SK-N-SH treated with all-trans-retinoic acid at 6 μM for 48 hours (cell line): ENCODE measurements at regions not wholly inside any gene's neighbourhood (a gene's known extent, or its start where the extent isn't known, plus 50 kb on each side); places are given as distances from the start of the nearest gene placed in this dataset.

Experiments
- ATAC-seq: fragments of 200-7000 bp; cut with Tn5 transposase; 3 replicates; pipeline ENCODE4 v1.9.1; 2020; ENCODE audit warnings: mild to moderate bottlenecking, moderate library complexity
- BACH2 ChIP-seq: fragments of 250-450 bp; sonication (Bioruptor Pico); IDR thresholded peaks from 2 replicates; pipeline ENCODE4 v1.9.0; 2021; ENCODE audit warnings: mild to moderate bottlenecking, borderline replicate concordance
- CREB5 ChIP-seq: fragments of 250-450 bp; sonication (Bioruptor Pico); IDR thresholded peaks from 2 replicates; pipeline ENCODE4 v1.5.1; 2020; ENCODE audit warnings: low read depth, mild to moderate bottlenecking, moderate library complexity
- CSDC2 ChIP-seq: fragments of 250-450 bp; sonication (Bioruptor Pico); IDR thresholded peaks from 2 replicates; pipeline ENCODE4 v1.5.0; 2020; ENCODE audit warnings: mild to moderate bottlenecking, moderate library complexity
- CSRNP3 ChIP-seq: fragments of 250-450 bp; sonication (Bioruptor Pico); IDR thresholded peaks from 2 replicates; pipeline ENCODE4 v1.5.1; 2021; ENCODE audit warnings: mild to moderate bottlenecking, moderate library complexity
- ESRRG ChIP-seq: fragments of 250-450 bp; sonication (Bioruptor Pico); IDR thresholded peaks from 2 replicates; pipeline ENCODE4 v1.6.1; 2021; ENCODE audit warnings: mild to moderate bottlenecking
- GLIS3 ChIP-seq: fragments of 250-450 bp; sonication (Bioruptor Pico); IDR thresholded peaks from 2 replicates; pipeline ENCODE4 v1.5.0; 2020; ENCODE audit warnings: mild to moderate bottlenecking, moderate library complexity
- OSR1 ChIP-seq: fragments of 250-450 bp; sonication (Bioruptor Pico); IDR thresholded peaks from 2 replicates; pipeline ENCODE4 v1.8.0; 2022; ENCODE audit warnings: moderate library complexity, mild to moderate bottlenecking, inconsistent platforms
- POU6F1 ChIP-seq: fragments of 250-450 bp; sonication (Bioruptor Pico); IDR thresholded peaks from 2 replicates; pipeline ENCODE4 v1.8.0; 2021; ENCODE audit warnings: low read depth, mild to moderate bottlenecking, moderate library complexity, borderline replicate concordance
- PPARA ChIP-seq: fragments of 250-450 bp; sonication (Bioruptor Pico); IDR thresholded peaks from 2 replicates; pipeline ENCODE4 v1.5.0; 2020; ENCODE audit warnings: mild to moderate bottlenecking, borderline replicate concordance
- RARB ChIP-seq: fragments of 250-450 bp; sonication (Bioruptor Pico); IDR thresholded peaks from 2 replicates; pipeline ENCODE4 v1.8.0; 2021; ENCODE audit warnings: mild to moderate bottlenecking, moderate library complexity
- SNAI2 ChIP-seq: fragments of 250-450 bp; sonication (Bioruptor Pico); IDR thresholded peaks from 2 replicates; pipeline ENCODE4 v1.5.0; 2020; ENCODE audit warnings: mild to moderate bottlenecking, moderate library complexity
- TCF4 ChIP-seq: fragments of 250-450 bp; sonication (Bioruptor Pico); IDR thresholded peaks from 2 replicates; pipeline ENCODE4 v1.8.0; 2021; ENCODE audit warnings: mild to moderate bottlenecking, moderate library complexity, borderline replicate concordance
- ZC3H10 ChIP-seq: fragments of 250-450 bp; sonication (Bioruptor Pico); IDR thresholded peaks from 2 replicates; pipeline ENCODE4 v1.5.1; 2021; ENCODE audit warnings: mild to moderate bottlenecking, moderate library complexity
- ZFP3 ChIP-seq: fragments of 250-450 bp; sonication (Bioruptor Pico); IDR thresholded peaks from 2 replicates; pipeline ENCODE4 v1.5.0; 2020; ENCODE audit warnings: mild to moderate bottlenecking, moderate library complexity
- ZFP30 ChIP-seq: fragments of 450-650 bp; formaldehyde crosslinking; IDR thresholded peaks from 2 replicates; pipeline ENCODE4 v1.5.0; 2022; ENCODE audit warnings: mild to moderate bottlenecking, moderate library complexity
- ZNF565 ChIP-seq: fragments of 450-650 bp; formaldehyde crosslinking; conservative IDR thresholded peaks from 2 replicates; pipeline ENCODE4 v1.5.0; 2020; ENCODE audit warnings: low read depth, mild to moderate bottlenecking, moderate library complexity
- ZNF70 ChIP-seq: fragments of 450-650 bp; formaldehyde crosslinking; IDR thresholded peaks from 2 replicates; pipeline ENCODE4 v1.5.0; 2020; ENCODE audit warnings: mild to moderate bottlenecking, moderate library complexity
- ZNF8 ChIP-seq: fragments of 450-650 bp; formaldehyde crosslinking; IDR thresholded peaks from 2 replicates; pipeline ENCODE4 v1.5.0; 2020; ENCODE audit warnings: mild to moderate bottlenecking, moderate library complexity
- TF ChIP-seq, protein P1 (sequence below): fragments of 250-450 bp; sonication (Bioruptor Pico); IDR thresholded peaks from 2 replicates; pipeline ENCODE4 v1.8.0; 2020; ENCODE audit warnings: mild to moderate bottlenecking, moderate library complexity, borderline replicate concordance
- TF ChIP-seq, protein P2 (sequence below): fragments of 250-450 bp; sonication (Bioruptor Pico); IDR thresholded peaks from 2 replicates; pipeline ENCODE4 v1.5.0; 2020; ENCODE audit warnings: mild to moderate bottlenecking, moderate library complexity

- ATAC-seq: peak; percentile 44; the same call in 1 of the 3 replicates
- TF ChIP-seq GLIS3: no peak
- no peak for TF ChIP-seq ZNF8 (CRISPR knock-in tag)
- no peak for TF ChIP-seq CSRNP3 (CRISPR knock-in tag)
- TF ChIP-seq, protein P1, sequence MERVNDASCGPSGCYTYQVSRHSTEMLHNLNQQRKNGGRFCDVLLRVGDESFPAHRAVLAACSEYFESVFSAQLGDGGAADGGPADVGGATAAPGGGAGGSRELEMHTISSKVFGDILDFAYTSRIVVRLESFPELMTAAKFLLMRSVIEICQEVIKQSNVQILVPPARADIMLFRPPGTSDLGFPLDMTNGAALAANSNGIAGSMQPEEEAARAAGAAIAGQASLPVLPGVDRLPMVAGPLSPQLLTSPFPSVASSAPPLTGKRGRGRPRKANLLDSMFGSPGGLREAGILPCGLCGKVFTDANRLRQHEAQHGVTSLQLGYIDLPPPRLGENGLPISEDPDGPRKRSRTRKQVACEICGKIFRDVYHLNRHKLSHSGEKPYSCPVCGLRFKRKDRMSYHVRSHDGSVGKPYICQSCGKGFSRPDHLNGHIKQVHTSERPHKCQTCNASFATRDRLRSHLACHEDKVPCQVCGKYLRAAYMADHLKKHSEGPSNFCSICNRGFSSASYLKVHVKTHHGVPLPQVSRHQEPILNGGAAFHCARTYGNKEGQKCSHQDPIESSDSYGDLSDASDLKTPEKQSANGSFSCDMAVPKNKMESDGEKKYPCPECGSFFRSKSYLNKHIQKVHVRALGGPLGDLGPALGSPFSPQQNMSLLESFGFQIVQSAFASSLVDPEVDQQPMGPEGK (CRISPR knock-in tag): no peak
- TF ChIP-seq ESRRG: no peak
- TF ChIP-seq POU6F1: no peak
- no peak for TF ChIP-seq RARB (CRISPR knock-in tag)
- TF ChIP-seq ZC3H10: no peak
- TF ChIP-seq TCF4: no peak
- no peak for TF ChIP-seq CREB5
- TF ChIP-seq OSR1: no peak
- TF ChIP-seq ZNF70 (CRISPR knock-in tag): no peak
- no peak for TF ChIP-seq SNAI2 (CRISPR knock-in tag)
- TF ChIP-seq ZFP3 (CRISPR knock-in tag): no peak
- no peak for TF ChIP-seq BACH2 (CRISPR knock-in tag)
- TF ChIP-seq, protein P2, sequence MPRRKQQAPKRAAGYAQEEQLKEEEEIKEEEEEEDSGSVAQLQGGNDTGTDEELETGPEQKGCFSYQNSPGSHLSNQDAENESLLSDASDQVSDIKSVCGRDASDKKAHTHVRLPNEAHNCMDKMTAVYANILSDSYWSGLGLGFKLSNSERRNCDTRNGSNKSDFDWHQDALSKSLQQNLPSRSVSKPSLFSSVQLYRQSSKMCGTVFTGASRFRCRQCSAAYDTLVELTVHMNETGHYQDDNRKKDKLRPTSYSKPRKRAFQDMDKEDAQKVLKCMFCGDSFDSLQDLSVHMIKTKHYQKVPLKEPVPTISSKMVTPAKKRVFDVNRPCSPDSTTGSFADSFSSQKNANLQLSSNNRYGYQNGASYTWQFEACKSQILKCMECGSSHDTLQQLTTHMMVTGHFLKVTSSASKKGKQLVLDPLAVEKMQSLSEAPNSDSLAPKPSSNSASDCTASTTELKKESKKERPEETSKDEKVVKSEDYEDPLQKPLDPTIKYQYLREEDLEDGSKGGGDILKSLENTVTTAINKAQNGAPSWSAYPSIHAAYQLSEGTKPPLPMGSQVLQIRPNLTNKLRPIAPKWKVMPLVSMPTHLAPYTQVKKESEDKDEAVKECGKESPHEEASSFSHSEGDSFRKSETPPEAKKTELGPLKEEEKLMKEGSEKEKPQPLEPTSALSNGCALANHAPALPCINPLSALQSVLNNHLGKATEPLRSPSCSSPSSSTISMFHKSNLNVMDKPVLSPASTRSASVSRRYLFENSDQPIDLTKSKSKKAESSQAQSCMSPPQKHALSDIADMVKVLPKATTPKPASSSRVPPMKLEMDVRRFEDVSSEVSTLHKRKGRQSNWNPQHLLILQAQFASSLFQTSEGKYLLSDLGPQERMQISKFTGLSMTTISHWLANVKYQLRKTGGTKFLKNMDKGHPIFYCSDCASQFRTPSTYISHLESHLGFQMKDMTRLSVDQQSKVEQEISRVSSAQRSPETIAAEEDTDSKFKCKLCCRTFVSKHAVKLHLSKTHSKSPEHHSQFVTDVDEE (CRISPR knock-in tag): no peak
- no peak for TF ChIP-seq ZFP30 (CRISPR knock-in tag)
These were observed 236.8 kb upstream of the TBC1D5 start for GRCh38 chr3:17979252-17979651.

GRCh38 chr3:17974206-17974841 lies 231.9 kb upstream of the TBC1D5 start:
- peak; percentile 47; the same call in 1 of the 3 replicates for ATAC-seq
- TF ChIP-seq ZNF8 (CRISPR knock-in tag) (no peak), ZNF70 (CRISPR knock-in tag) (no peak), CSDC2 (CRISPR knock-in tag) (no peak), PPARA (CRISPR knock-in tag) (no peak), POU6F1 (no peak), OSR1 (no peak), ZC3H10 (no peak), TCF4 (no peak), ESRRG (no peak), ZNF565 (CRISPR knock-in tag) (no peak), GLIS3 (no peak), CREB5 (no peak), ZFP3 (CRISPR knock-in tag) (no peak)
- TF ChIP-seq, protein P2 (CRISPR knock-in tag): no peak
- TF ChIP-seq, protein P1 (CRISPR knock-in tag): no peak
